GM12873 (cell line): ENCODE measurements at regions not wholly inside any gene's neighbourhood (a gene's known extent, or its start where the extent isn't known, plus 50 kb on each side); places are given as distances from the start of the nearest gene placed in this dataset.
A peak's percentile ranks its signal among the peaks of the same experiment; 100 is the strongest.

Experiments
- TF ChIP-seq, protein P1 (sequence below): IDR thresholded peaks from 2 replicates; pipeline ENCODE4 v1.5.1; 2012; ENCODE audit warnings: low read depth, mild to moderate bottlenecking, moderate library complexity, low read length, control low read depth; ENCODE audit not compliant: insufficient read depth; ENCODE audit errors: missing control alignments

DNA sequence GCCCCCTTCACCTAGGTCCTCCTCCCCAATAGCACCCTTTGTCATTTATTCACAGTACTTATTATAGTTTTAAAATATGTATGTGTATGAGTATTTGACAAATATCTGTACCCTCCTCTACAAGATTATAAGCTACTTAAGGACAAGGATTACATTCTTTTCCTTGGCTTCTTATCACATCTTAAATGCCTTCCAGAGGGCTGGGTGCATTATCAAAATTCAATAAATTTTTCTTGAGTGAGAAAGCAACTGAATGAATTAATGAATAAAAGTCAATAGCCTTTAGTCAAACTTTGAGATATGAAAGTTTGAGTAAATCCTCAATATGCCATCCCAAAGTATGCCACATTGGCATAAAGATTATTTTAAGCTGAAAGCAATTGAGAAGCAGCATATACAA lies 621.7 kb downstream of the DNAH5 start:
- TF ChIP-seq, protein P1, sequence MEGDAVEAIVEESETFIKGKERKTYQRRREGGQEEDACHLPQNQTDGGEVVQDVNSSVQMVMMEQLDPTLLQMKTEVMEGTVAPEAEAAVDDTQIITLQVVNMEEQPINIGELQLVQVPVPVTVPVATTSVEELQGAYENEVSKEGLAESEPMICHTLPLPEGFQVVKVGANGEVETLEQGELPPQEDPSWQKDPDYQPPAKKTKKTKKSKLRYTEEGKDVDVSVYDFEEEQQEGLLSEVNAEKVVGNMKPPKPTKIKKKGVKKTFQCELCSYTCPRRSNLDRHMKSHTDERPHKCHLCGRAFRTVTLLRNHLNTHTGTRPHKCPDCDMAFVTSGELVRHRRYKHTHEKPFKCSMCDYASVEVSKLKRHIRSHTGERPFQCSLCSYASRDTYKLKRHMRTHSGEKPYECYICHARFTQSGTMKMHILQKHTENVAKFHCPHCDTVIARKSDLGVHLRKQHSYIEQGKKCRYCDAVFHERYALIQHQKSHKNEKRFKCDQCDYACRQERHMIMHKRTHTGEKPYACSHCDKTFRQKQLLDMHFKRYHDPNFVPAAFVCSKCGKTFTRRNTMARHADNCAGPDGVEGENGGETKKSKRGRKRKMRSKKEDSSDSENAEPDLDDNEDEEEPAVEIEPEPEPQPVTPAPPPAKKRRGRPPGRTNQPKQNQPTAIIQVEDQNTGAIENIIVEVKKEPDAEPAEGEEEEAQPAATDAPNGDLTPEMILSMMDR: no peak

DNA sequence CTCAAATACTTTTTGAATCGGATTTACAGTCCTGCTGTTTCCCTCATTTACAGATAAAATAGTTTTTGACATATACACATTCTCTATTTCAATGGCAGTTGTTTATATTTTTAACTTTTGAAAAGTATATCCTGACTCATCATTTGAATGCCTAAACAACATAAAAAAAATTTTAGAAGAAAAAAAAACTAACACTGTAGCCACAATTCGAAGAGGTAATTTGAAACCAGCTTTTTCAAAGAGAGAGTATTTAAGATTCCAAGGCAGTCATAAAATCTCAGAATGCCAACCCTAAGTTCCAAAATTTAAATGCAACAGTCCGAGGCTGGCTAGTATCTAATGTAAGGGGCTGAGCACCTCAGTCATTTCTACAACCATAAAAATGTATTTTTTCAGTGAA lies 626.8 kb downstream of the DNAH5 start:
- TF ChIP-seq, protein P1: no peak

DNA sequence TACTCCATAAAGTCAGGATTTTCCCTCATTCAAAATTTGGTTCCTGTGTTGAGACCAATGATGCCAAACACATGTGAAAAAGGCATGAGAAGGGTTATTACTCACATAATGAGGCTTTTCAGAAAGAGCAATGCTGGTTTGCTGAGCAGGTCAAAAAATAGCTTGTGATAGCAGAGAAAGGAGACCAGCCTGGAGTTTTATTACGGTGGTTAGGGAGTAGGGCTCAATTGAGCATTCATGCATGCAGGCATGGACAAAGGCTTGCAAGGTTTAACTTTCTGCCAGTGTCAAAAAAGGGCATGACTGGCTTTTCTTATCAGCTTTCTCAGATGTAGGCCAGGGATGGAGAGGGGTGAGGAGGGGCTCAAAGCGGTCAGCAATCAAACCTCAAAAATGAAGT lies 628.3 kb downstream of the DNAH5 start:
- TF ChIP-seq, protein P1: no peak

DNA sequence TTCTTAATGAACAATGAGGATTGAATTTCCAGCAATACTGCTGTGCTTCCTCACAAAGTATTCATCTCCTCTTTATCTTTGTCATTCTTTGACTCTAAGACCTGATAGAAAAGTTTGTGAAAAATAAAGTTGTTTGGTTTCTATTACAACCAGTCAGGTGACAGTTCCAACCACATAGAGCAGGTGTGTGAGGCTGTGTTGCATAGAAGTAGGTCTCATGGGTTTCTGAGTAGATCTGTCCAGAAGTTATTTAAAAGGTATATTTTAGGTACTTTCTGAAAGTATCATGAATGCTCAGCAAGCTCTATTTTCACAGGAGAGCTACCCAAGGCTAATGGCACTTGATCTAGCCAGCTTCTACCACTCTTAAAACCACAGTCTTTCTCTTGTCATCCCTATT lies 637.0 kb downstream of the DNAH5 start:
- TF ChIP-seq, protein P1: no peak

DNA sequence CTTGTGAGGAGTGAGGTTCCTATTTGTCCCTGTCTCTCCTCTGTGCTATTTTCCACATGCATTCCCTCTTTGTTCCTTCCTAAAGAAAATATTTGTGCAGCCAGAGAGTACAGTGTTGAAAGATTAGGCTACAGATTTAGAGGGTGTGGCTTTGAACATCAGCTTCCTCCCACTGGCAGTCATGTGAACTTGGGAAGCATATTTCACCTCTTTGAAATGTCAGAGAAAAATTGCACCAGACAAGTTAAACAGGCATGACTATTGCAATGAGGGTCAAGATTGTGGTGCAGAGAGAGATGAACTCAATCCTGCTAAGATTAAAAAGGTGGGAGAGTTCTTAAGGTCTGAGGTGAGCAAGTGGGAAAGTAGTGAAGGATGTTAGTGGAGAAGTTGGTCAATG lies 641.0 kb downstream of the DNAH5 start:
- TF ChIP-seq, protein P1: no peak

DNA sequence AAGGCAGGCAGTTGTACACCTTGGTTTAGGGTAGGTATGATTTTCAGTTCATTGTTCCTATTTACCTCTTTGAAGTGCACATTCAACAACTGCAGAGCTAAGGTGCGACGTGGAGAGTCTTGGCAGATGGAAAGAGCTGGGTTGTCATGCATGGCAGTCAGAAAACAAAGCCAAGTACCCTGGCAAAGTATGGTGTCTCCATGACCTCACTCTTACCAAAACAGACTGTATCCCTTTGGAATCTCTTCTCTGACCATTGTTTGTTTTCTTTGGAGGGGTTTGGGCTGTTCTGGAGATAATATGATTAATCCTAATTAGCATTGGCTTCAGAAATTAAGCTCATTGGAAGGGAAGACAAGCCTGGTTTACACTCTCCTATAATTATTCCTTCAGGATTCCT lies 665.7 kb downstream of the DNAH5 start:
- TF ChIP-seq, protein P1: no peak

DNA sequence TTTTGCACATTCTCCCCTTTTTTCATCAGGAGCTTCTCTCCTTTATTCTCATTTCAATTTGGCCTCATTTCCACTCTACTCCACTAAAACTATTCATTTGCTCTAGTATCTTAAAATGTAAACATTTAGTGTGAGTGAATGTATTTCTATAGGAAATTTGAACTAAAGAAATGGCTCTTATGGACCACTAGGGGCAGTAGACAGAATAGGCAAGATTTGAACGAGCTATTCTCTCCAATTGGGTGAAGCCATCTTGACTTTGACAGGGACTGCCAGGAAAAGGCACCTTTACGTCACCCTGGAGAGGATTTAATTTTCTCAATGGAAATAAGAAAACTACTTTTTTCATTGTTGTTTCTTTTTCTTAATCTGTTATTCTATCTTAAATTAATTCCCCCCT lies 666.3 kb downstream of the DNAH5 start:
- TF ChIP-seq, protein P1: peak; percentile 45
